ENCODE measurements at regions not wholly inside any gene's neighbourhood (a gene's known extent, or its start where the extent isn't known, plus 50 kb on each side); places are given as distances from the start of the nearest gene placed in this dataset.

DNA sequence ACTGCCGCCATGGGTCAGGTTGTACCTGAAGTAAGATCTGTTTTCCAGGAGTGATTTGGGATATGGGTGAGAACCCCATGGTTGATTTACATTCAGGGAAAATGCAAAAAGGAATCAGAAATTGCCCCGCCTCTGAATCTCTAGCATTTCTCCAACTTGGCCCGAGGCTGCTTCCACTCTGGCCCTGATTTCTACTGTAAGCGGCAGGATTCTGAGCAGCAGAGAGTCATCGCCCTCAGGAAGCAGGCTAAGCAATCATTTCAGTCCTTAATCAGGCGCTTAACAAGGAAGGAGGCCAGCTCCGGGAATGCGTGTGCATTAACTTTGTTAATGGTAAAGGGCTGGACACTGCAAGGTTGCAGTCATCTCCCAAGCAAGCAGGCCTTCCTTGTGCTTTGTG is 88.5 kb upstream of the DHX15 start:
- no peak overlapping the region for H2AFZ ChIP-seq (ENCODE audit: low read depth, low read length)
- no peak overlapping the region for H3K27ac ChIP-seq (ENCODE audit: insufficient read depth, low read depth, low read length)
- H3K4me1 ChIP-seq (ENCODE audit: control insufficient read depth, extremely low read depth, insufficient read depth, low read length): no peaks in the 10 kb centered on the region
- H3K4me2 ChIP-seq (ENCODE audit: insufficient read depth, low read length): no peak overlapping the region
- no peaks in the 10 kb centered on the region for H3K9me3 ChIP-seq (replicated peaks; ENCODE audit: control insufficient read depth, insufficient read depth, low read length)
- no peaks in the 10 kb centered on the region for H4K20me1 ChIP-seq (replicated peaks; ENCODE audit: control insufficient read depth, extremely low read depth, insufficient read depth, low read length)
- BruUV-seq (replicated peaks): no TSS peak
- ChIA-PET POLR2A (no interaction called here), CTCF (interaction anchor here (2.3 kb wide), 1 partner anchor 14 kb away, joined by 5 read pairs; no protein-coding TSS in a partner anchor)
- no peaks in the 10 kb centered on the region for H3K9me1 ChIP-seq (replicated peaks; ENCODE audit: control insufficient read depth, extremely low read depth, insufficient read depth, low read length)
- H3K9ac ChIP-seq (replicated peaks; ENCODE audit: extremely low read depth, insufficient read depth, low read length): no peak overlapping the region
- FAIRE-seq (no peak), DNase-seq (ENCODE audit: low read depth, low spot score) (no peak)
- no peak overlapping the region for H3K4me3 ChIP-seq (replicated peaks in 1 of 3; ENCODE audit: insufficient read depth in 1 of 3, low read depth in 1 of 3, low read length in 3 of 3)
- intact Hi-C loops (cut with micrococcal nuclease) (no loop called here), dilution Hi-C loops (cut with MboI; ENCODE audit: extremely low pct_ligation_motif_present, low sequenced_read_pairs) (no loop called here)
- TF ChIP-seq EZH2 (IDR thresholded peaks at IDR 0.05; ENCODE audit: borderline replicate concordance, low read depth, low read length, severe bottlenecking): no peak
- TF ChIP-seq JUN (IDR thresholded peaks at IDR 0.05; ENCODE audit: borderline replicate concordance, insufficient read depth, insufficient read length, low read depth): no peak
- no peaks in the 10 kb centered on the region for H3K79me2 ChIP-seq (ENCODE audit: control insufficient read depth, insufficient read depth, low read length)
- no peaks in the 10 kb centered on the region for H3K36me3 ChIP-seq (ENCODE audit: control insufficient read depth in 2 of 2, extremely low read depth in 1 of 2, insufficient read depth in 2 of 2, low read length in 2 of 2)
- H3K27me3 ChIP-seq (ENCODE audit: control insufficient read depth in 2 of 2, insufficient read depth in 2 of 2, low read length in 2 of 2): no peaks in the 10 kb centered on the region

DNA sequence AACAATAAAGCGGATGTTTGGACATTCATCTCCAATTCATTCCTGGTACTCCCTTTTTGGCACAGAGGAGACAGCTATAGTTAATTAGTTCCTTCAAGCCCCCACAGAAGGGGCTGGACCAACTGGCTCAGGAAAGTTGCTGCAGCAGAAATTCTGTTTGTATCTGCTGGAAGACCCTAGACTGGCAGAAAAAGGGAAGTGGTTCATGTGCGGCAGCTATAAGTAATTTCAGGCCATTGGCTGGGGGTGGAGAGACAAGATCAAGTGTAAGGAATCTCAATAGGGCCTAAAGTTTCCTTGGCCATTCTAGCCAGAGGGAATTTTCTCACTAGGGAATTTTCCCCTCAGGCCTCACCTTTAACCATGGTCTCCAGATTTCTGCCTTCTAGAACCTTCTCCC is 89.9 kb upstream of the DHX15 start:
- DNase-seq (ENCODE audit: low read depth, low spot score) (no peak), FAIRE-seq (no peak)
- H3K79me2 ChIP-seq (ENCODE audit: control insufficient read depth, insufficient read depth, low read length): no peaks in the 10 kb centered on the region
- H3K9me3 ChIP-seq (replicated peaks; ENCODE audit: control insufficient read depth, insufficient read depth, low read length): no peaks in the 10 kb centered on the region
- no peaks in the 10 kb centered on the region for H3K9me1 ChIP-seq (replicated peaks; ENCODE audit: control insufficient read depth, extremely low read depth, insufficient read depth, low read length)
- H3K4me1 ChIP-seq (ENCODE audit: control insufficient read depth, extremely low read depth, insufficient read depth, low read length): no peaks in the 10 kb centered on the region
- TF ChIP-seq JUN (IDR thresholded peaks at IDR 0.05; ENCODE audit: borderline replicate concordance, insufficient read depth, insufficient read length, low read depth) (no peak), GATA2 (IDR thresholded peaks at IDR 0.05; ENCODE audit: insufficient read depth, insufficient read length, low read depth, low read length) (no peak), POLR2AphosphoS5 (IDR thresholded peaks at IDR 0.05; ENCODE audit: insufficient read depth, low read depth, low read length) (no peak), POLR2A (IDR thresholded peaks at IDR 0.05; ENCODE audit: low read depth, low read length) (no peak), MYC (IDR thresholded peaks at IDR 0.05; ENCODE audit: low read depth, low read length) (no peak), FOS (IDR thresholded peaks at IDR 0.05; ENCODE audit: borderline replicate concordance, insufficient read depth, low read length) (no peak), EZH2 (IDR thresholded peaks at IDR 0.05; ENCODE audit: borderline replicate concordance, low read depth, low read length, severe bottlenecking) (no peak)
- TF ChIP-seq, protein P1, sequence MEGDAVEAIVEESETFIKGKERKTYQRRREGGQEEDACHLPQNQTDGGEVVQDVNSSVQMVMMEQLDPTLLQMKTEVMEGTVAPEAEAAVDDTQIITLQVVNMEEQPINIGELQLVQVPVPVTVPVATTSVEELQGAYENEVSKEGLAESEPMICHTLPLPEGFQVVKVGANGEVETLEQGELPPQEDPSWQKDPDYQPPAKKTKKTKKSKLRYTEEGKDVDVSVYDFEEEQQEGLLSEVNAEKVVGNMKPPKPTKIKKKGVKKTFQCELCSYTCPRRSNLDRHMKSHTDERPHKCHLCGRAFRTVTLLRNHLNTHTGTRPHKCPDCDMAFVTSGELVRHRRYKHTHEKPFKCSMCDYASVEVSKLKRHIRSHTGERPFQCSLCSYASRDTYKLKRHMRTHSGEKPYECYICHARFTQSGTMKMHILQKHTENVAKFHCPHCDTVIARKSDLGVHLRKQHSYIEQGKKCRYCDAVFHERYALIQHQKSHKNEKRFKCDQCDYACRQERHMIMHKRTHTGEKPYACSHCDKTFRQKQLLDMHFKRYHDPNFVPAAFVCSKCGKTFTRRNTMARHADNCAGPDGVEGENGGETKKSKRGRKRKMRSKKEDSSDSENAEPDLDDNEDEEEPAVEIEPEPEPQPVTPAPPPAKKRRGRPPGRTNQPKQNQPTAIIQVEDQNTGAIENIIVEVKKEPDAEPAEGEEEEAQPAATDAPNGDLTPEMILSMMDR (IDR thresholded peaks at IDR 0.05; ENCODE audit: extremely low read depth in 1 of 2, insufficient read depth in 1 of 2, low read depth in 1 of 2, low read length in 2 of 2): no peak
- TF ChIP-seq, protein P2, sequence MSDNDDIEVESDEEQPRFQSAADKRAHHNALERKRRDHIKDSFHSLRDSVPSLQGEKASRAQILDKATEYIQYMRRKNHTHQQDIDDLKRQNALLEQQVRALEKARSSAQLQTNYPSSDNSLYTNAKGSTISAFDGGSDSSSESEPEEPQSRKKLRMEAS (IDR thresholded peaks at IDR 0.05; ENCODE audit: insufficient read depth, insufficient read length): no peak
- dilution Hi-C loops (cut with MboI; ENCODE audit: extremely low pct_ligation_motif_present, low sequenced_read_pairs): no loop called here
- POLR2A ChIA-PET: no interaction called here
- no peaks in the 10 kb centered on the region for H4K20me1 ChIP-seq (replicated peaks; ENCODE audit: control insufficient read depth, extremely low read depth, insufficient read depth, low read length)
- no TSS peak for BruUV-seq (replicated peaks)
- no peak overlapping the region for H3K4me2 ChIP-seq (ENCODE audit: insufficient read depth, low read length)
- H2AFZ ChIP-seq (ENCODE audit: low read depth, low read length): no peak overlapping the region
- intact Hi-C loops (cut with micrococcal nuclease): no loop called here
- H3K9ac ChIP-seq (replicated peaks; ENCODE audit: extremely low read depth, insufficient read depth, low read length): no peak overlapping the region
- H3K27ac ChIP-seq (ENCODE audit: insufficient read depth, low read depth, low read length): no peak overlapping the region
- CTCF ChIA-PET: interaction anchor here (1.9 to 2.3 kb wide), 2 partner anchors 13 to 123 kb away, joined by 5 to 6 read pairs; no protein-coding TSS in a partner anchor
- no peaks in the 10 kb centered on the region for H3K36me3 ChIP-seq (ENCODE audit: control insufficient read depth in 2 of 2, extremely low read depth in 1 of 2, insufficient read depth in 2 of 2, low read length in 2 of 2)
- peaks cover 0 to 5% of the 10 kb centered on the region in 2 experiments for H3K27me3 ChIP-seq (ENCODE audit: control insufficient read depth in 2 of 2, insufficient read depth in 2 of 2, low read length in 2 of 2)
- H3K4me3 ChIP-seq (replicated peaks in 1 of 3; ENCODE audit: insufficient read depth in 1 of 3, low read depth in 1 of 3, low read length in 3 of 3): no peak overlapping the region

Data from endothelial cell of umbilical vein (primary cell).